SU-DHL-6 (cell line): ENCODE measurements at regions not wholly inside any gene's neighbourhood (a gene's known extent, or its start where the extent isn't known, plus 50 kb on each side); places are given as distances from the start of the nearest gene placed in this dataset.

ENCODE experiments used
- H2AFZ ChIP-seq: fragments of 200-600 bp; sonication (generic); 2 replicates; pipeline ENCODE4 v1.6.1; 2014; ENCODE audit warnings: low read depth, mild to moderate bottlenecking, moderate library complexity, mixed read lengths, antibody characterized with exemption, low read length; ENCODE audit not compliant: severe bottlenecking
- H3F3A ChIP-seq: fragments of 200-600 bp; shearing (Covaris generic); 2 replicates; pipeline ENCODE4 v1.6.0; 2016; ENCODE audit warnings: antibody characterized with exemption, mild to moderate bottlenecking; ENCODE audit not compliant: insufficient read depth
- H3K27ac ChIP-seq: fragments of 200-600 bp; sonication (generic); 2 replicates; pipeline ENCODE4 v1.5.1; 2016; ENCODE audit warnings: low read depth, mild to moderate bottlenecking, low read length, moderate library complexity, mixed read lengths
- H3K27me3 ChIP-seq: fragments of 200-600 bp; sonication (generic), shearing (Covaris generic); 2 replicates; pipeline ENCODE4 v1.6.0; 2014; ENCODE audit warnings: mild to moderate bottlenecking, low read length
- H3K36me3 ChIP-seq: fragments of 200-600 bp; sonication (generic); 2 replicates; pipeline ENCODE4 v1.6.1; 2014; ENCODE audit warnings: mild to moderate bottlenecking, low read length, mixed read lengths
- H3K4me2 ChIP-seq: fragments of 300-600, 200-600 bp; shearing (Covaris generic), sonication (generic); 2 replicates; pipeline ENCODE4 v1.6.0; 2014; ENCODE audit warnings: low read length, low read depth, mild to moderate bottlenecking; ENCODE audit not compliant: poor library complexity, severe bottlenecking
- H3K4me3 ChIP-seq: fragments of 200-600 bp; sonication (generic); 2 replicates; pipeline ENCODE4 v1.5.1; 2014; ENCODE audit warnings: antibody characterized with exemption, low read length, mild to moderate bottlenecking, mixed read lengths; ENCODE audit not compliant: insufficient read depth, poor library complexity, severe bottlenecking
- H3K79me2 ChIP-seq: fragments of 200-600 bp; sonication (generic); 2 replicates; pipeline ENCODE4 v1.6.1; 2014; ENCODE audit warnings: mild to moderate bottlenecking, low read length, moderate library complexity; ENCODE audit not compliant: insufficient read depth
- H3K9ac ChIP-seq: fragments of 200-600 bp; sonication (generic); 2 replicates; pipeline ENCODE4 v1.7.0; 2014; ENCODE audit warnings: mild to moderate bottlenecking, low read length
- H3K9me2 ChIP-seq: fragments of 200-600 bp; sonication (generic); replicated peaks from 2 replicates; pipeline ENCODE4 v1.6.1; 2014; ENCODE audit warnings: low read length; ENCODE audit not compliant: insufficient read depth
- H3K9me3 ChIP-seq: fragments of 200-600 bp; sonication (generic); 2 replicates; pipeline ENCODE4 v1.6.1; 2014; ENCODE audit warnings: low read length, mixed read lengths; ENCODE audit not compliant: insufficient read depth
- H4K20me1 ChIP-seq: fragments of 200-600 bp; sonication (generic); 2 replicates; pipeline ENCODE4 v1.6.1; 2014; ENCODE audit warnings: low read depth, mild to moderate bottlenecking, antibody characterized with exemption, low read length, moderate library complexity, mixed read lengths
- CTCF ChIP-seq: fragments of 200-600 bp; sonication (generic); IDR thresholded peaks from one replicate; pipeline ENCODE4 v1.5.1; 2017; ENCODE audit warnings: antibody characterized with exemption, mild to moderate bottlenecking, low read length, moderate library complexity; ENCODE audit not compliant: insufficient read depth, poor library complexity, severe bottlenecking
- EZH2phosphoT487 ChIP-seq: fragments of 200-600 bp; sonication (generic), shearing (Covaris generic); conservative IDR thresholded peaks from 2 replicates; pipeline ENCODE4 v1.6.1; 2018; ENCODE audit warnings: mild to moderate bottlenecking, antibody characterized with exemption, low read length, moderate library complexity, mixed read lengths

- Histone ChIP-seq H4K20me1 (no peaks in the 10 kb centered on the region), H3K4me3 (no peak overlapping the region), H2AFZ (no peak overlapping the region), H3K9me3 (no peaks in the 10 kb centered on the region), H3K9ac (no peak overlapping the region), H3K27me3 (no peaks in the 10 kb centered on the region), H3K36me3 (no peaks in the 10 kb centered on the region), H3K79me2 (no peaks in the 10 kb centered on the region), H3K4me2 (no peak overlapping the region), H3F3A (no peaks in the 10 kb centered on the region), H3K9me2 (no peaks in the 10 kb centered on the region), H3K27ac (no peak overlapping the region)
- TF ChIP-seq EZH2phosphoT487 (no peak), CTCF (no peak)
Measured at GRCh38 chr2:875687-876615, 74.7 kb upstream of the SNTG2 start.

GRCh38 chr2:873651-874580, 76.7 kb upstream of the SNTG2 start:
- Histone ChIP-seq H3K4me2 (no peak overlapping the region), H3K79me2 (no peaks in the 10 kb centered on the region), H4K20me1 (no peaks in the 10 kb centered on the region), H2AFZ (no peak overlapping the region), H3K27ac (no peak overlapping the region), H3K27me3 (no peaks in the 10 kb centered on the region), H3F3A (no peaks in the 10 kb centered on the region), H3K9me3 (no peaks in the 10 kb centered on the region), H3K4me3 (no peak overlapping the region), H3K36me3 (no peaks in the 10 kb centered on the region), H3K9ac (no peak overlapping the region), H3K9me2 (no peaks in the 10 kb centered on the region)
- no peak for TF ChIP-seq CTCF
- no peak for TF ChIP-seq EZH2phosphoT487

GRCh38 chr2:873027-873426, 77.6 kb upstream of the SNTG2 start:
- TF ChIP-seq EZH2phosphoT487 (no peak), CTCF (no peak)
- Histone ChIP-seq H4K20me1 (no peaks in the 10 kb centered on the region), H3K9me2 (no peaks in the 10 kb centered on the region), H3K4me3 (no peak overlapping the region), H3K4me2 (no peak overlapping the region), H3K9me3 (no peaks in the 10 kb centered on the region), H3K27me3 (no peaks in the 10 kb centered on the region), H3K36me3 (no peaks in the 10 kb centered on the region), H3K9ac (no peak overlapping the region), H3K27ac (no peak overlapping the region), H2AFZ (no peak overlapping the region), H3K79me2 (no peaks in the 10 kb centered on the region), H3F3A (no peaks in the 10 kb centered on the region)
